Liver (tissue), 3 donors: ENCODE measurements at regions not wholly inside any gene's neighbourhood (a gene's known extent, or its start where the extent isn't known, plus 50 kb on each side); places are given as distances from the start of the nearest gene placed in this dataset.

ENCODE experiments used
- GABPA ChIP-seq, 2 donors: IDR thresholded peaks in 1 of 2; conservative IDR thresholded peaks in 1 of 2; 2 replicates each; pipeline ENCODE4 v1.6.1; 2016; ENCODE audit warnings: antibody characterized with exemption in 2 of 2, mild to moderate bottlenecking in 1 of 2, moderate library complexity in 1 of 2
- JUND ChIP-seq, 2 donors: IDR thresholded peaks; 2 replicates each; pipeline ENCODE4 v1.6.1; 2016; ENCODE audit warnings: antibody characterized with exemption in 2 of 2
- RXRA ChIP-seq, 2 donors: IDR thresholded peaks; 2 replicates each; pipeline ENCODE4 v1.6.1; 2017 to 2018; ENCODE audit warnings: antibody characterized with exemption in 2 of 2, mild to moderate bottlenecking in 1 of 2
- SP1 ChIP-seq: IDR thresholded peaks from 2 replicates; pipeline ENCODE4 v1.6.1; 2018; ENCODE audit warnings: antibody characterized with exemption, mild to moderate bottlenecking
- TAF1 ChIP-seq: conservative IDR thresholded peaks from 2 replicates; pipeline ENCODE4 v1.6.1; 2016; ENCODE audit warnings: antibody characterized with exemption, mild to moderate bottlenecking
- TF ChIP-seq, protein P1 (sequence below): fragments of 150-350 bp; IDR thresholded peaks from 2 replicates; pipeline ENCODE4 v1.5.1; 2017; ENCODE audit warnings: improper control_type of control experiment, low read depth, low read length; ENCODE audit not compliant: missing input control
- TF ChIP-seq, protein P2 (sequence below): IDR thresholded peaks from 2 replicates; pipeline ENCODE4 v1.6.1; 2016; ENCODE audit warnings: antibody characterized with exemption, mild to moderate bottlenecking
- TF ChIP-seq, protein P3 (sequence below): IDR thresholded peaks from 2 replicates; pipeline ENCODE4 v1.6.1; 2016; ENCODE audit warnings: antibody characterized with exemption
- TF ChIP-seq, protein P4 (sequence below): IDR thresholded peaks from 2 replicates; pipeline ENCODE4 v1.6.1; 2016; ENCODE audit warnings: antibody characterized with exemption
- TF ChIP-seq, protein P5 (sequence below): IDR thresholded peaks from 2 replicates; pipeline ENCODE4 v1.6.1; 2016; ENCODE audit warnings: antibody characterized with exemption
- donor health status: healthy.
- donor health status: healthy.

DNA sequence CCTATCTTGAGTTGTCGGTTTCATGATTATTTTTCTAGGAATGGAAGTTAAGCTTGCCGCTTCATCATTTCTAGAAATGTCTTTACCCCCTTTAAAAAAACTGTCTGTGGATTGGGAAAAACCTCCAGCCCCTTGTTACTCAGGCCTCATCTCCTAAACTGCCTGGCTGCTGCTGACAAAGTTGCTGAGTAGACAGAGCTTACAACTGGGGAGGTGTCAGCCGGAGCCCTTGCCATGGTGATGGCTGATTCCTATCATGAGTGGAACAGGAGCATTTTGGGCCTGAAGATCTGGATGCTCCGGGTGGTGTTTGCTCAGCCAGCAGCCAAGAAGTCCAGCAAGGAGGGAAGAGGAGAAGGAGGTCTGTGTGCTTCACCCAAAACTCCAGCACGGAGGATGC lies 243.3 kb downstream of the ENGASE start:
- TF ChIP-seq, protein P1, sequence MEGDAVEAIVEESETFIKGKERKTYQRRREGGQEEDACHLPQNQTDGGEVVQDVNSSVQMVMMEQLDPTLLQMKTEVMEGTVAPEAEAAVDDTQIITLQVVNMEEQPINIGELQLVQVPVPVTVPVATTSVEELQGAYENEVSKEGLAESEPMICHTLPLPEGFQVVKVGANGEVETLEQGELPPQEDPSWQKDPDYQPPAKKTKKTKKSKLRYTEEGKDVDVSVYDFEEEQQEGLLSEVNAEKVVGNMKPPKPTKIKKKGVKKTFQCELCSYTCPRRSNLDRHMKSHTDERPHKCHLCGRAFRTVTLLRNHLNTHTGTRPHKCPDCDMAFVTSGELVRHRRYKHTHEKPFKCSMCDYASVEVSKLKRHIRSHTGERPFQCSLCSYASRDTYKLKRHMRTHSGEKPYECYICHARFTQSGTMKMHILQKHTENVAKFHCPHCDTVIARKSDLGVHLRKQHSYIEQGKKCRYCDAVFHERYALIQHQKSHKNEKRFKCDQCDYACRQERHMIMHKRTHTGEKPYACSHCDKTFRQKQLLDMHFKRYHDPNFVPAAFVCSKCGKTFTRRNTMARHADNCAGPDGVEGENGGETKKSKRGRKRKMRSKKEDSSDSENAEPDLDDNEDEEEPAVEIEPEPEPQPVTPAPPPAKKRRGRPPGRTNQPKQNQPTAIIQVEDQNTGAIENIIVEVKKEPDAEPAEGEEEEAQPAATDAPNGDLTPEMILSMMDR = no peak
- TF ChIP-seq, protein P2, sequence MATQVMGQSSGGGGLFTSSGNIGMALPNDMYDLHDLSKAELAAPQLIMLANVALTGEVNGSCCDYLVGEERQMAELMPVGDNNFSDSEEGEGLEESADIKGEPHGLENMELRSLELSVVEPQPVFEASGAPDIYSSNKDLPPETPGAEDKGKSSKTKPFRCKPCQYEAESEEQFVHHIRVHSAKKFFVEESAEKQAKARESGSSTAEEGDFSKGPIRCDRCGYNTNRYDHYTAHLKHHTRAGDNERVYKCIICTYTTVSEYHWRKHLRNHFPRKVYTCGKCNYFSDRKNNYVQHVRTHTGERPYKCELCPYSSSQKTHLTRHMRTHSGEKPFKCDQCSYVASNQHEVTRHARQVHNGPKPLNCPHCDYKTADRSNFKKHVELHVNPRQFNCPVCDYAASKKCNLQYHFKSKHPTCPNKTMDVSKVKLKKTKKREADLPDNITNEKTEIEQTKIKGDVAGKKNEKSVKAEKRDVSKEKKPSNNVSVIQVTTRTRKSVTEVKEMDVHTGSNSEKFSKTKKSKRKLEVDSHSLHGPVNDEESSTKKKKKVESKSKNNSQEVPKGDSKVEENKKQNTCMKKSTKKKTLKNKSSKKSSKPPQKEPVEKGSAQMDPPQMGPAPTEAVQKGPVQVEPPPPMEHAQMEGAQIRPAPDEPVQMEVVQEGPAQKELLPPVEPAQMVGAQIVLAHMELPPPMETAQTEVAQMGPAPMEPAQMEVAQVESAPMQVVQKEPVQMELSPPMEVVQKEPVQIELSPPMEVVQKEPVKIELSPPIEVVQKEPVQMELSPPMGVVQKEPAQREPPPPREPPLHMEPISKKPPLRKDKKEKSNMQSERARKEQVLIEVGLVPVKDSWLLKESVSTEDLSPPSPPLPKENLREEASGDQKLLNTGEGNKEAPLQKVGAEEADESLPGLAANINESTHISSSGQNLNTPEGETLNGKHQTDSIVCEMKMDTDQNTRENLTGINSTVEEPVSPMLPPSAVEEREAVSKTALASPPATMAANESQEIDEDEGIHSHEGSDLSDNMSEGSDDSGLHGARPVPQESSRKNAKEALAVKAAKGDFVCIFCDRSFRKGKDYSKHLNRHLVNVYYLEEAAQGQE = no peak
- TF ChIP-seq TAF1 = no peak
- TF ChIP-seq JUND (IDR thresholded peaks at IDR 0.05) = no peak
- TF ChIP-seq, protein P3, sequence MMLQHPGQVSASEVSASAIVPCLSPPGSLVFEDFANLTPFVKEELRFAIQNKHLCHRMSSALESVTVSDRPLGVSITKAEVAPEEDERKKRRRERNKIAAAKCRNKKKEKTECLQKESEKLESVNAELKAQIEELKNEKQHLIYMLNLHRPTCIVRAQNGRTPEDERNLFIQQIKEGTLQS = no peak
- TF ChIP-seq, protein P4, sequence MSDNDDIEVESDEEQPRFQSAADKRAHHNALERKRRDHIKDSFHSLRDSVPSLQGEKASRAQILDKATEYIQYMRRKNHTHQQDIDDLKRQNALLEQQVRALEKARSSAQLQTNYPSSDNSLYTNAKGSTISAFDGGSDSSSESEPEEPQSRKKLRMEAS = no peak
- TF ChIP-seq SP1 = no peak
- TF ChIP-seq GABPA (IDR thresholded peaks at IDR 0.05 in 1 of 2, conservative IDR thresholded peaks at IDR 0.05 in 1 of 2) = no peak
- TF ChIP-seq, protein P5, sequence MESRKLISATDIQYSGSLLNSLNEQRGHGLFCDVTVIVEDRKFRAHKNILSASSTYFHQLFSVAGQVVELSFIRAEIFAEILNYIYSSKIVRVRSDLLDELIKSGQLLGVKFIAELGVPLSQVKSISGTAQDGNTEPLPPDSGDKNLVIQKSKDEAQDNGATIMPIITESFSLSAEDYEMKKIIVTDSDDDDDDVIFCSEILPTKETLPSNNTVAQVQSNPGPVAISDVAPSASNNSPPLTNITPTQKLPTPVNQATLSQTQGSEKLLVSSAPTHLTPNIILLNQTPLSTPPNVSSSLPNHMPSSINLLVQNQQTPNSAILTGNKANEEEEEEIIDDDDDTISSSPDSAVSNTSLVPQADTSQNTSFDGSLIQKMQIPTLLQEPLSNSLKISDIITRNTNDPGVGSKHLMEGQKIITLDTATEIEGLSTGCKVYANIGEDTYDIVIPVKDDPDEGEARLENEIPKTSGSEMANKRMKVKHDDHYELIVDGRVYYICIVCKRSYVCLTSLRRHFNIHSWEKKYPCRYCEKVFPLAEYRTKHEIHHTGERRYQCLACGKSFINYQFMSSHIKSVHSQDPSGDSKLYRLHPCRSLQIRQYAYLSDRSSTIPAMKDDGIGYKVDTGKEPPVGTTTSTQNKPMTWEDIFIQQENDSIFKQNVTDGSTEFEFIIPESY = no peak
- TF ChIP-seq RXRA (IDR thresholded peaks at IDR 0.05) = no peak
